HEK293 (cell line): ENCODE measurements at regions not wholly inside any gene's neighbourhood (a gene's known extent, or its start where the extent isn't known, plus 50 kb on each side); places are given as distances from the start of the nearest gene placed in this dataset.

Source experiments
- CTCF ChIA-PET: fragments of 350-600 bp; formaldehyde crosslinking; extraction: SDS; loops from one replicate; lab custom pipeline; 2021; ENCODE audit warnings: antibody characterized with exemption; lab: Yijun Ruan, JAX
- POLR2A ChIA-PET: fragments of 300-600 bp; formaldehyde crosslinking; extraction: SDS; loops from one replicate; lab custom pipeline; 2020; ENCODE audit warnings: antibody characterized with exemption, inconsistent platforms; lab: Yijun Ruan, JAX
- H3K27ac ChIP-seq: fragments of 200-500 bp; sonication (Bioruptor generic); 2 replicates; pipeline ENCODE4 v1.5.1; 2014; ENCODE audit warnings: low read depth, low read length, control low read depth, inconsistent platforms; ENCODE audit errors: extremely low read depth
- H3K36me3 ChIP-seq, 2 experiments: fragments of 200-500 bp in 1 of 2; sonication (Bioruptor generic) in 1 of 2; 1 replicate in 1 of 2; 2 replicates in 1 of 2; pipeline ENCODE4 v1.5.1; 2014 to 2017; ENCODE audit warnings: inconsistent platforms in 2 of 2, low read length in 2 of 2; ENCODE audit not compliant: control insufficient read depth in 2 of 2, insufficient read depth in 1 of 2
- H3K4me1 ChIP-seq: fragments of 200-500 bp; sonication (Bioruptor generic); 2 replicates; pipeline ENCODE4 v1.5.1; 2014; ENCODE audit warnings: mild to moderate bottlenecking, low read length, inconsistent platforms; ENCODE audit not compliant: control insufficient read depth, insufficient read depth
- H3K4me3 ChIP-seq: 2 replicates; pipeline ENCODE4 v1.5.1; 2011; ENCODE audit warnings: low read depth, mild to moderate bottlenecking, control low read depth, low read length, moderate library complexity
- H3K9me3 ChIP-seq: fragments of 200-500 bp; sonication (Bioruptor generic); 2 replicates; pipeline ENCODE4 v1.5.1; 2014; ENCODE audit warnings: low read depth, low read length, inconsistent platforms; ENCODE audit not compliant: control insufficient read depth, insufficient read depth
- ATF2 ChIP-seq: fragments of 450-650 bp; formaldehyde crosslinking; IDR thresholded peaks from 2 replicates; pipeline ENCODE4 v1.5.1; 2016; ENCODE audit warnings: missing biosample characterization, missing genetic modification characterization, low read depth
- IKZF3 ChIP-seq: fragments of 450-650 bp; IDR thresholded peaks from 2 replicates; pipeline ENCODE4 v1.5.0; 2018; ENCODE audit warnings: missing biosample characterization, mild to moderate bottlenecking, missing genetic modification characterization, moderate library complexity
- KLF1 ChIP-seq: fragments of 450-650 bp; formaldehyde crosslinking; IDR thresholded peaks from 2 replicates; pipeline ENCODE4 v1.5.1; 2016; ENCODE audit warnings: missing biosample characterization, missing genetic modification characterization
- KLF17 ChIP-seq: fragments of 450-650 bp; formaldehyde crosslinking; IDR thresholded peaks from 2 replicates; pipeline ENCODE4 v1.5.1; 2016; ENCODE audit warnings: missing biosample characterization, missing genetic modification characterization
- REST ChIP-seq: fragments of 450-650 bp; formaldehyde crosslinking; IDR thresholded peaks from 2 replicates; pipeline ENCODE4 v1.5.1; 2016; ENCODE audit warnings: missing biosample characterization, missing genetic modification characterization
- YY2 ChIP-seq: fragments of 450-650 bp; formaldehyde crosslinking; IDR thresholded peaks from 2 replicates; pipeline ENCODE4 v1.5.1; 2016; ENCODE audit warnings: missing biosample characterization, missing genetic modification characterization
- ZBTB48 ChIP-seq: fragments of 450-650 bp; formaldehyde crosslinking; IDR thresholded peaks from 2 replicates; pipeline ENCODE4 v1.5.1; 2016; ENCODE audit warnings: missing biosample characterization, missing genetic modification characterization
- ZBTB7A ChIP-seq: fragments of 450-650 bp; formaldehyde crosslinking; IDR thresholded peaks from 2 replicates; pipeline ENCODE4 v1.5.1; 2016; ENCODE audit warnings: low read depth, missing biosample characterization, missing genetic modification characterization
- ZFP41 ChIP-seq: fragments of 450-650 bp; formaldehyde crosslinking; IDR thresholded peaks from 2 replicates; pipeline ENCODE4 v1.5.1; 2016; ENCODE audit warnings: missing biosample characterization, missing genetic modification characterization, borderline replicate concordance
- ZIC2 ChIP-seq: fragments of 450-650 bp; formaldehyde crosslinking; IDR thresholded peaks from 2 replicates; pipeline ENCODE4 v1.5.1; 2016; ENCODE audit warnings: missing biosample characterization, missing genetic modification characterization
- ZNF114 ChIP-seq: fragments of 450-650 bp; formaldehyde crosslinking; IDR thresholded peaks from 2 replicates; pipeline ENCODE4 v1.5.0; 2017; ENCODE audit warnings: missing biosample characterization, missing genetic modification characterization
- ZNF140 ChIP-seq: fragments of 450-650 bp; formaldehyde crosslinking; IDR thresholded peaks from 2 replicates; pipeline ENCODE4 v1.5.1; 2016; ENCODE audit warnings: missing biosample characterization, missing genetic modification characterization
- ZNF16 ChIP-seq: fragments of 450-650 bp; formaldehyde crosslinking; IDR thresholded peaks from 2 replicates; pipeline ENCODE4 v1.5.1; 2016; ENCODE audit warnings: low read depth, missing biosample characterization, missing genetic modification characterization
- ZNF174 ChIP-seq: fragments of 450-650 bp; formaldehyde crosslinking; IDR thresholded peaks from 2 replicates; pipeline ENCODE4 v1.5.0; 2017; ENCODE audit warnings: missing biosample characterization, mild to moderate bottlenecking, missing genetic modification characterization
- ZNF202 ChIP-seq: fragments of 450-650 bp; formaldehyde crosslinking; IDR thresholded peaks from 2 replicates; pipeline ENCODE4 v1.5.1; 2016; ENCODE audit warnings: missing biosample characterization, missing genetic modification characterization, borderline replicate concordance
- ZNF223 ChIP-seq: fragments of 450-650 bp; formaldehyde crosslinking; IDR thresholded peaks from 2 replicates; pipeline ENCODE4 v1.5.1; 2016; ENCODE audit warnings: missing biosample characterization, missing genetic modification characterization
- ZNF280D ChIP-seq: fragments of 450-650 bp; formaldehyde crosslinking; IDR thresholded peaks from 2 replicates; pipeline ENCODE4 v1.5.1; 2016; ENCODE audit warnings: missing biosample characterization, missing genetic modification characterization
- ZNF350 ChIP-seq: fragments of 450-650 bp; formaldehyde crosslinking; IDR thresholded peaks from 2 replicates; pipeline ENCODE4 v1.5.0; 2017; ENCODE audit warnings: missing biosample characterization, mild to moderate bottlenecking, missing genetic modification characterization
- ZNF501 ChIP-seq: fragments of 450-650 bp; formaldehyde crosslinking; IDR thresholded peaks from 2 replicates; pipeline ENCODE4 v1.5.1; 2016; ENCODE audit warnings: missing biosample characterization, missing genetic modification characterization
- ZNF544 ChIP-seq: fragments of 450-650 bp; formaldehyde crosslinking; IDR thresholded peaks from 2 replicates; pipeline ENCODE4 v1.5.0; 2017; ENCODE audit warnings: missing biosample characterization, missing genetic modification characterization
- ZNF555 ChIP-seq: fragments of 450-650 bp; formaldehyde crosslinking; conservative IDR thresholded peaks from 2 replicates; pipeline ENCODE4 v1.5.1; 2017; ENCODE audit warnings: missing biosample characterization, mild to moderate bottlenecking, missing genetic modification characterization, inconsistent platforms
- ZNF558 ChIP-seq: fragments of 450-650 bp; formaldehyde crosslinking; IDR thresholded peaks from 2 replicates; pipeline ENCODE4 v1.5.1; 2016; ENCODE audit warnings: missing biosample characterization, missing genetic modification characterization
- ZNF560 ChIP-seq: fragments of 450-650 bp; formaldehyde crosslinking; IDR thresholded peaks from 2 replicates; pipeline ENCODE4 v1.5.1; 2017; ENCODE audit warnings: missing biosample characterization, missing genetic modification characterization, borderline replicate concordance
- ZNF707 ChIP-seq: fragments of 450-650 bp; formaldehyde crosslinking; IDR thresholded peaks from 2 replicates; pipeline ENCODE4 v1.5.1; 2016; ENCODE audit warnings: missing biosample characterization, missing genetic modification characterization
- ZNF747 ChIP-seq: fragments of 450-650 bp; formaldehyde crosslinking; IDR thresholded peaks from 2 replicates; pipeline ENCODE4 v1.5.1; 2016; ENCODE audit warnings: missing biosample characterization, missing genetic modification characterization
- ZNF843 ChIP-seq: fragments of 450-650 bp; formaldehyde crosslinking; IDR thresholded peaks from 2 replicates; pipeline ENCODE4 v1.5.1; 2016; ENCODE audit warnings: missing biosample characterization, missing genetic modification characterization

- H3K4me1 ChIP-seq = no peaks in the 10 kb centered on the region
- CTCF ChIA-PET = interaction anchor here (0.6 kb wide), 1 partner anchor 343 kb away, joined by 4 read pairs; no protein-coding TSS in a partner anchor
- H3K9me3 ChIP-seq = no peaks in the 10 kb centered on the region
- H3K27ac ChIP-seq = no peak overlapping the region
- H3K36me3 ChIP-seq = no peaks in the 10 kb centered on the region
- POLR2A ChIA-PET = no interaction called here
- TF ChIP-seq ZNF544 (tag by site-specific recombination) (no peak), IKZF3 (tag by site-specific recombination) (no peak), YY2 (tag by site-specific recombination) (no peak), ZNF280D (tag by site-specific recombination) (no peak), ZNF558 (tag by site-specific recombination) (no peak), ZIC2 (tag by site-specific recombination) (no peak), ZFP41 (tag by site-specific recombination) (no peak), ZNF114 (tag by site-specific recombination) (no peak), KLF1 (tag by site-specific recombination) (no peak), ZNF501 (tag by site-specific recombination) (no peak), ZNF223 (no peak)
- no peak overlapping the region for H3K4me3 ChIP-seq
Measured at GRCh38 chr4:124179506-124180186, 532.9 kb downstream of the ANKRD50 start.

GRCh38 chr4:124181039-124181438 lies 531.5 kb downstream of the ANKRD50 start:
- Histone ChIP-seq H3K4me1 (no peaks in the 10 kb centered on the region), H3K27ac (no peak overlapping the region), H3K4me3 (no peak overlapping the region), H3K36me3 (no peaks in the 10 kb centered on the region), H3K9me3 (no peaks in the 10 kb centered on the region)
- TF ChIP-seq ZNF707 (no peak), ZNF555 (tag by site-specific recombination) (no peak), ZNF174 (tag by site-specific recombination) (no peak), ZNF140 (tag by site-specific recombination) (no peak), ATF2 (tag by site-specific recombination) (no peak), ZNF350 (no peak), ZNF202 (tag by site-specific recombination) (no peak), ZNF16 (tag by site-specific recombination) (no peak), KLF17 (no peak), ZBTB7A (tag by site-specific recombination) (no peak), ZNF747 (no peak), ZNF560 (tag by site-specific recombination) (no peak), ZNF843 (tag by site-specific recombination) (no peak), ZBTB48 (no peak), REST (tag by site-specific recombination) (no peak)
- CTCF ChIA-PET = no interaction called here
- POLR2A ChIA-PET = no interaction called here
